SK-N-SH treated with all-trans-retinoic acid at 6 μM for 48 hours (cell line): ENCODE measurements at regions not wholly inside any gene's neighbourhood (a gene's known extent, or its start where the extent isn't known, plus 50 kb on each side); places are given as distances from the start of the nearest gene placed in this dataset.
"Not testable (repeated sequence)": the region's sequence is repeated elsewhere in the genome, so short reads cannot be mapped to it uniquely, and the experiment has no call there.

ENCODE experiments used
- ATAC-seq: fragments of 200-7000 bp; cut with Tn5 transposase; 3 replicates; pipeline ENCODE4 v1.9.1; 2020; ENCODE audit warnings: mild to moderate bottlenecking, moderate library complexity
- BACH2 ChIP-seq: fragments of 250-450 bp; sonication (Bioruptor Pico); IDR thresholded peaks from 2 replicates; pipeline ENCODE4 v1.9.0; 2021; ENCODE audit warnings: mild to moderate bottlenecking, borderline replicate concordance
- ESRRG ChIP-seq: fragments of 250-450 bp; sonication (Bioruptor Pico); IDR thresholded peaks from 2 replicates; pipeline ENCODE4 v1.6.1; 2021; ENCODE audit warnings: mild to moderate bottlenecking
- ISL1 ChIP-seq: fragments of 250-450 bp; sonication (Bioruptor Pico); IDR thresholded peaks from 2 replicates; pipeline ENCODE4 v2.1.2; 2022; ENCODE audit warnings: mild to moderate bottlenecking, moderate library complexity
- OSR1 ChIP-seq: fragments of 250-450 bp; sonication (Bioruptor Pico); IDR thresholded peaks from 2 replicates; pipeline ENCODE4 v1.8.0; 2022; ENCODE audit warnings: moderate library complexity, mild to moderate bottlenecking, inconsistent platforms
- PPARA ChIP-seq: fragments of 250-450 bp; sonication (Bioruptor Pico); IDR thresholded peaks from 2 replicates; pipeline ENCODE4 v1.5.0; 2020; ENCODE audit warnings: mild to moderate bottlenecking, borderline replicate concordance
- RARB ChIP-seq: fragments of 250-450 bp; sonication (Bioruptor Pico); IDR thresholded peaks from 2 replicates; pipeline ENCODE4 v1.8.0; 2021; ENCODE audit warnings: mild to moderate bottlenecking, moderate library complexity
- SNAI2 ChIP-seq: fragments of 250-450 bp; sonication (Bioruptor Pico); IDR thresholded peaks from 2 replicates; pipeline ENCODE4 v1.5.0; 2020; ENCODE audit warnings: mild to moderate bottlenecking, moderate library complexity
- TCF4 ChIP-seq: fragments of 250-450 bp; sonication (Bioruptor Pico); IDR thresholded peaks from 2 replicates; pipeline ENCODE4 v1.8.0; 2021; ENCODE audit warnings: mild to moderate bottlenecking, moderate library complexity, borderline replicate concordance
- TOX ChIP-seq: fragments of 250-450 bp; sonication (Bioruptor Pico); IDR thresholded peaks from 2 replicates; pipeline ENCODE4 v1.8.0; 2021; ENCODE audit warnings: mild to moderate bottlenecking, moderate library complexity, borderline replicate concordance
- ZC3H10 ChIP-seq: fragments of 250-450 bp; sonication (Bioruptor Pico); IDR thresholded peaks from 2 replicates; pipeline ENCODE4 v1.5.1; 2021; ENCODE audit warnings: mild to moderate bottlenecking, moderate library complexity
- ZFP3 ChIP-seq: fragments of 250-450 bp; sonication (Bioruptor Pico); IDR thresholded peaks from 2 replicates; pipeline ENCODE4 v1.5.0; 2020; ENCODE audit warnings: mild to moderate bottlenecking, moderate library complexity
- ZFP30 ChIP-seq: fragments of 450-650 bp; formaldehyde crosslinking; IDR thresholded peaks from 2 replicates; pipeline ENCODE4 v1.5.0; 2022; ENCODE audit warnings: mild to moderate bottlenecking, moderate library complexity
- ZNF565 ChIP-seq: fragments of 450-650 bp; formaldehyde crosslinking; conservative IDR thresholded peaks from 2 replicates; pipeline ENCODE4 v1.5.0; 2020; ENCODE audit warnings: low read depth, mild to moderate bottlenecking, moderate library complexity
- ZNF70 ChIP-seq: fragments of 450-650 bp; formaldehyde crosslinking; IDR thresholded peaks from 2 replicates; pipeline ENCODE4 v1.5.0; 2020; ENCODE audit warnings: mild to moderate bottlenecking, moderate library complexity
- TF ChIP-seq, protein P1 (sequence below): fragments of 250-450 bp; sonication (Bioruptor Pico); IDR thresholded peaks from 2 replicates; pipeline ENCODE4 v1.5.1; 2021; ENCODE audit warnings: mild to moderate bottlenecking, moderate library complexity
- TF ChIP-seq, protein P2 (sequence below): fragments of 250-450 bp; sonication (Bioruptor Pico); IDR thresholded peaks from 2 replicates; pipeline ENCODE4 v1.5.1; 2020; ENCODE audit warnings: low read depth, mild to moderate bottlenecking, moderate library complexity
- TF ChIP-seq, protein P3 (sequence below): fragments of 250-450 bp; sonication (Bioruptor Pico); IDR thresholded peaks from 2 replicates; pipeline ENCODE4 v1.8.0; 2021; ENCODE audit warnings: low read depth, mild to moderate bottlenecking, moderate library complexity, borderline replicate concordance
- TF ChIP-seq, protein P4 (sequence below): fragments of 250-450 bp; sonication (Bioruptor Pico); IDR thresholded peaks from 2 replicates; pipeline ENCODE4 v1.8.0; 2020; ENCODE audit warnings: mild to moderate bottlenecking, moderate library complexity, borderline replicate concordance

DNA sequence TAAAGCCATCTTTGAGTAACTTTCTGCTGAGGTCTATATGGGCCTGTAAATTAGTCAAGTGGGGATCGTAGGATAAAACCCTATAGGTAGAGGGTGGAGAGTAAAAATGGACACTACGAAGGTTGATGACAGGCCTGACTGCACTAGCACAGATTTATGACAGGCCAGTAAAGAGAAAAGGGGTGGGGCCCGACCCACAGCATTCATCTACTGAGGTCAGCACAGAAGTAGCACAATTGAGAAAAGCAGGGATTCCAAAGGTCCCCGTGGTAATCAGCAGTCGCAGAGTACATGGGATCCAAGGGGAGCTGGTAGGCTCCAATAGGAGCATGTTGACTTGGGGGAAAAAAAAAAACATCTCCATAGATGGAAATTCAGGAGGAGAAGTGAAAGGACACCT is 660.4 kb downstream of the TFAP2A start (continued):
- TF ChIP-seq, protein P1, sequence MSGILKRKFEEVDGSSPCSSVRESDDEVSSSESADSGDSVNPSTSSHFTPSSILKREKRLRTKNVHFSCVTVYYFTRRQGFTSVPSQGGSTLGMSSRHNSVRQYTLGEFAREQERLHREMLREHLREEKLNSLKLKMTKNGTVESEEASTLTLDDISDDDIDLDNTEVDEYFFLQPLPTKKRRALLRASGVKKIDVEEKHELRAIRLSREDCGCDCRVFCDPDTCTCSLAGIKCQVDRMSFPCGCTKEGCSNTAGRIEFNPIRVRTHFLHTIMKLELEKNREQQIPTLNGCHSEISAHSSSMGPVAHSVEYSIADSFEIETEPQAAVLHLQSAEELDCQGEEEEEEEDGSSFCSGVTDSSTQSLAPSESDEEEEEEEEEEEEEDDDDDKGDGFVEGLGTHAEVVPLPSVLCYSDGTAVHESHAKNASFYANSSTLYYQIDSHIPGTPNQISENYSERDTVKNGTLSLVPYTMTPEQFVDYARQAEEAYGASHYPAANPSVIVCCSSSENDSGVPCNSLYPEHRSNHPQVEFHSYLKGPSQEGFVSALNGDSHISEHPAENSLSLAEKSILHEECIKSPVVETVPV (CRISPR knock-in tag): no peak
- no peak for TF ChIP-seq ZFP30 (CRISPR knock-in tag)
- TF ChIP-seq, protein P2, sequence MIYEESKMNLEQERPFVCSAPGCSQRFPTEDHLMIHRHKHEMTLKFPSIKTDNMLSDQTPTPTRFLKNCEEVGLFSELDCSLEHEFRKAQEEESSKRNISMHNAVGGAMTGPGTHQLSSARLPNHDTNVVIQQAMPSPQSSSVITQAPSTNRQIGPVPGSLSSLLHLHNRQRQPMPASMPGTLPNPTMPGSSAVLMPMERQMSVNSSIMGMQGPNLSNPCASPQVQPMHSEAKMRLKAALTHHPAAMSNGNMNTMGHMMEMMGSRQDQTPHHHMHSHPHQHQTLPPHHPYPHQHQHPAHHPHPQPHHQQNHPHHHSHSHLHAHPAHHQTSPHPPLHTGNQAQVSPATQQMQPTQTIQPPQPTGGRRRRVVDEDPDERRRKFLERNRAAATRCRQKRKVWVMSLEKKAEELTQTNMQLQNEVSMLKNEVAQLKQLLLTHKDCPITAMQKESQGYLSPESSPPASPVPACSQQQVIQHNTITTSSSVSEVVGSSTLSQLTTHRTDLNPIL (CRISPR knock-in tag): no peak
- TF ChIP-seq, protein P3, sequence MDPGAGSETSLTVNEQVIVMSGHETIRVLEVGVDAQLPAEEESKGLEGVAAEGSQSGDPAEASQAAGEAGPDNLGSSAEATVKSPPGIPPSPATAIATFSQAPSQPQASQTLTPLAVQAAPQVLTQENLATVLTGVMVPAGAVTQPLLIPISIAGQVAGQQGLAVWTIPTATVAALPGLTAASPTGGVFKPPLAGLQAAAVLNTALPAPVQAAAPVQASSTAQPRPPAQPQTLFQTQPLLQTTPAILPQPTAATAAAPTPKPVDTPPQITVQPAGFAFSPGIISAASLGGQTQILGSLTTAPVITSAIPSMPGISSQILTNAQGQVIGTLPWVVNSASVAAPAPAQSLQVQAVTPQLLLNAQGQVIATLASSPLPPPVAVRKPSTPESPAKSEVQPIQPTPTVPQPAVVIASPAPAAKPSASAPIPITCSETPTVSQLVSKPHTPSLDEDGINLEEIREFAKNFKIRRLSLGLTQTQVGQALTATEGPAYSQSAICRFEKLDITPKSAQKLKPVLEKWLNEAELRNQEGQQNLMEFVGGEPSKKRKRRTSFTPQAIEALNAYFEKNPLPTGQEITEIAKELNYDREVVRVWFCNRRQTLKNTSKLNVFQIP (CRISPR knock-in tag): no peak

DNA sequence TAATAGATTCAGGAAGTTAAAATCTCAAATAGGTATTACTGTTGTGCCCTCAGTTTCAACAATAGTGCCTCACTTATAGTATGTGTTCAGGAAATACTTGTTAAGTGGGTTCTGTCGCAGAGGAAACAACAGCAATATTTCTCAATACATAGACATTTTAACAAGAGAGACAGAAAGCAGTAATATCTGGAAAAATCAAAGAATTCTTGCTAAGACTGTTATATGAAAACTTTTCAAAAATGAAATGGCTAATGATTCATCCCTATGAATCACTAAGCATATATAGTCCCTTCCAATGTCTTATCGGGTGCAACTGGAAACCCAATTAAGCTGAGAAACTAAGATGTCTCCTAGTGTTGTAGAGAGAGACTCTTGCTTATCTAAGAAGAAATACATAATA is 668.9 kb downstream of the TFAP2A start:
- ATAC-seq: no peak

DNA sequence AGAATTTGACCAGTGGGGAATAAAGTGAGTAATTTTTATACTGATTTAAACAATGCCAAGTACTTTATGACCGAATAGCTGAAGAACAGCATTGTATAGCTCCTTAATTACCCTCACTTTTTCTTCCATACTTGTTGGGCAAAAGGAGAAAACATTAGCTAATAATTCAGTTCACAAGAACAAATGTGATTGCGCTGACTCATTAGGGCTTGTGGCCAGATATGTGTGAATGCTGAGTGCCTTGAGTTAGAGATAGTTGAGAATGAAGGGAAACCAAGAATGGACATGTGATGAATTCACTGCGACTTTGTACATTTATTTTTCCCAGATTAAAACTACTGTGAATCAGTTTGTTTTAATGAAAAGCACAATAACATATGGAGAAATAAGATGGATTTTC is 669.4 kb downstream of the TFAP2A start:
- no peak for ATAC-seq
- TF ChIP-seq, protein P2 (CRISPR knock-in tag): no peak
- TF ChIP-seq ISL1 (CRISPR knock-in tag) (no peak), ZNF565 (no peak)

More for the DNA sequence above, 668.9 kb downstream of the TFAP2A start:
- no peak for TF ChIP-seq TCF4 (CRISPR knock-in tag)
- TF ChIP-seq, protein P4, sequence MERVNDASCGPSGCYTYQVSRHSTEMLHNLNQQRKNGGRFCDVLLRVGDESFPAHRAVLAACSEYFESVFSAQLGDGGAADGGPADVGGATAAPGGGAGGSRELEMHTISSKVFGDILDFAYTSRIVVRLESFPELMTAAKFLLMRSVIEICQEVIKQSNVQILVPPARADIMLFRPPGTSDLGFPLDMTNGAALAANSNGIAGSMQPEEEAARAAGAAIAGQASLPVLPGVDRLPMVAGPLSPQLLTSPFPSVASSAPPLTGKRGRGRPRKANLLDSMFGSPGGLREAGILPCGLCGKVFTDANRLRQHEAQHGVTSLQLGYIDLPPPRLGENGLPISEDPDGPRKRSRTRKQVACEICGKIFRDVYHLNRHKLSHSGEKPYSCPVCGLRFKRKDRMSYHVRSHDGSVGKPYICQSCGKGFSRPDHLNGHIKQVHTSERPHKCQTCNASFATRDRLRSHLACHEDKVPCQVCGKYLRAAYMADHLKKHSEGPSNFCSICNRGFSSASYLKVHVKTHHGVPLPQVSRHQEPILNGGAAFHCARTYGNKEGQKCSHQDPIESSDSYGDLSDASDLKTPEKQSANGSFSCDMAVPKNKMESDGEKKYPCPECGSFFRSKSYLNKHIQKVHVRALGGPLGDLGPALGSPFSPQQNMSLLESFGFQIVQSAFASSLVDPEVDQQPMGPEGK (CRISPR knock-in tag): no peak

DNA sequence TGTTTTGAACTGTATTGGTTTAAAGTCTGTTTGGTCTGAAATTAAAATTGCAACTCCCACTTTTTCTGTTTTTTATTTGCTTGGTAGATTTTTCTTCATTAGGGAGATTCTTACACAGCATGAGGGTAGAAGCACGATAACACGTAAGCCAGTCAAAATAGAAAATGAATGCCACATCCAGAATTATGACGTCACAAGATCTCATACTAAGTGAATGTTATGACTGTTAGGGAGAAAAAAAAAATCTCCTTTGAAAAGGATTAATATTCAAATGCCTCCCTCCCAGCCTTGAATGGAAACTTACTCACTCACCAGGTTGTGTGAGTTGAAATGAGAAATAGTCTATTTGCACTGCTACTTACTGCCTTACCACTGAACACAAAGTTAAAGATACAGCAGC is 670.8 kb downstream of the TFAP2A start:
- TF ChIP-seq, protein P2 (CRISPR knock-in tag): no peak
- TF ChIP-seq SNAI2 (CRISPR knock-in tag) (no peak), TCF4 (CRISPR knock-in tag) (no peak), ZFP3 (CRISPR knock-in tag) (no peak), TOX (CRISPR knock-in tag) (no peak), ZNF70 (no peak), OSR1 (no peak)
- TF ChIP-seq, protein P4 (CRISPR knock-in tag): no peak
- ATAC-seq: no peak

DNA sequence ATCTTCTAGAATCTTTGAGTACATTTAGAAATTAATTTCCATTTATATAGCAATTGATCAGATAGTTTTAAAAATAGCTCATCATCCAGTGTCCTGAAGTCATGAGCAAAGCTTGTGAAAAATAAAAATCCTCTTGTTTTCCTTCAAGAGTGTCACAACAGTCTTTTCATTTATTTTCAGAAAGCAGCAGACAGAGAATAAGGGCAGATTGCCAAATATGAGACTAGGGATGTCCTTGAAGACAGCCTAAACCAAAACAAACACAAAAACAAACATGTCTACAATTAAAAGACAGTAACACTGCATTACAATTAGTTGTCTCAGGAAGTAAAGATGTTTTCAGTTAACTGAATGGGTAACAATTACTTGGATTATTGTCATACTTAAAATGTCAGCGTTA is 682.8 kb downstream of the TFAP2A start:
- no peak for ATAC-seq

DNA sequence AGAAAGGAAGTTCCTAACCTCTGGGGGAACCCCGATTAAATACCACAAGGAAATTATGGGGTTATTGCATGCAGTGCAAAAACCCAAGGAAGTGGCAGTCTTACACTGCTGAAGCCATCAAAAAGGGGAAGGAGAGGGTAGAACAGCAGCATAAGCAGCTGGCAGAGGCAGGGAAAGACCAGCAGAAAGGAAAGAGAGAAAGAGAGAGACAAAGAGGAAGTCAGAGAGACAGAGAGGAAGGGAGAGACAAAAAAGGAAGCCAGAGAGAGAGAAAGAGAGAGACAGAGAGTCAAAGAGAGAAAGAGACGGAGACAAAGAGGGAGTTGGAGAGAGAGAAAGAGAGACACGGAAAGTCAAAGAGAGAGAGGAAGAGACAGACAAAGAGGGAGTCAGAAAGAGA is 689.1 kb downstream of the TFAP2A start:
- ATAC-seq: not testable (repeated sequence)

More for the DNA sequence above, 682.8 kb downstream of the TFAP2A start:
- no peak for TF ChIP-seq PPARA (CRISPR knock-in tag)
- TF ChIP-seq, protein P2 (CRISPR knock-in tag): no peak
- no peak for TF ChIP-seq ZFP3 (CRISPR knock-in tag)
- TF ChIP-seq ZNF70: no peak
- TF ChIP-seq TCF4 (CRISPR knock-in tag): no peak
- TF ChIP-seq BACH2 (CRISPR knock-in tag): no peak
- TF ChIP-seq ESRRG: no peak
- TF ChIP-seq RARB (CRISPR knock-in tag): no peak
- TF ChIP-seq ZC3H10 (CRISPR knock-in tag): no peak
